ENCODE measurements at regions not wholly inside any gene's neighbourhood (a gene's known extent, or its start where the extent isn't known, plus 50 kb on each side); places are given as distances from the start of the nearest gene placed in this dataset.
A peak's percentile ranks its signal among the peaks of the same experiment; 100 is the strongest.

GRCh38 chr15:31555022-31555421, 228.4 kb downstream of the KLF13 start:
- no peak overlapping the region for H3K27ac ChIP-seq
- H3K4me1 ChIP-seq = no peaks in the 10 kb centered on the region
- no peaks in the 10 kb centered on the region for H3K36me3 ChIP-seq
- no peak for DNase-seq
- intact Hi-C loops (cut with DNase I) = loop anchor here in 1 of 2 donors (10.0 kb wide), 1 partner anchor 50 kb away; no protein-coding TSS in a partner anchor
- no peak for TF ChIP-seq POLR2A (IDR thresholded peaks at IDR 0.05)
- TF ChIP-seq, protein P1, sequence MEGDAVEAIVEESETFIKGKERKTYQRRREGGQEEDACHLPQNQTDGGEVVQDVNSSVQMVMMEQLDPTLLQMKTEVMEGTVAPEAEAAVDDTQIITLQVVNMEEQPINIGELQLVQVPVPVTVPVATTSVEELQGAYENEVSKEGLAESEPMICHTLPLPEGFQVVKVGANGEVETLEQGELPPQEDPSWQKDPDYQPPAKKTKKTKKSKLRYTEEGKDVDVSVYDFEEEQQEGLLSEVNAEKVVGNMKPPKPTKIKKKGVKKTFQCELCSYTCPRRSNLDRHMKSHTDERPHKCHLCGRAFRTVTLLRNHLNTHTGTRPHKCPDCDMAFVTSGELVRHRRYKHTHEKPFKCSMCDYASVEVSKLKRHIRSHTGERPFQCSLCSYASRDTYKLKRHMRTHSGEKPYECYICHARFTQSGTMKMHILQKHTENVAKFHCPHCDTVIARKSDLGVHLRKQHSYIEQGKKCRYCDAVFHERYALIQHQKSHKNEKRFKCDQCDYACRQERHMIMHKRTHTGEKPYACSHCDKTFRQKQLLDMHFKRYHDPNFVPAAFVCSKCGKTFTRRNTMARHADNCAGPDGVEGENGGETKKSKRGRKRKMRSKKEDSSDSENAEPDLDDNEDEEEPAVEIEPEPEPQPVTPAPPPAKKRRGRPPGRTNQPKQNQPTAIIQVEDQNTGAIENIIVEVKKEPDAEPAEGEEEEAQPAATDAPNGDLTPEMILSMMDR (IDR thresholded peaks at IDR 0.05) = no peak
- no peaks in the 10 kb centered on the region for H3K9me3 ChIP-seq
- peak in 1 of 4 donors; percentile 29 for ATAC-seq
- H3K4me3 ChIP-seq = no peak overlapping the region
- no CpG with 5 or more reads among the region's 3 CpGs for WGBS (ENCODE audit: insufficient coverage, low coverage, low lambda C conversion rate, missing lambda C conversion rate)
- H3K27me3 ChIP-seq = no peaks in the 10 kb centered on the region

GRCh38 chr15:31556494-31557150, 230.0 kb downstream of the KLF13 start:
- DNase-seq (no peak), ATAC-seq (no peak)
- no peaks in the 10 kb centered on the region for H3K9me3 ChIP-seq
- intact Hi-C loops (cut with DNase I) = loop anchor here in 1 of 2 donors (10.0 kb wide), 1 partner anchor 52 kb away; no protein-coding TSS in a partner anchor
- H3K27ac ChIP-seq = no peak overlapping the region
- H3K4me1 ChIP-seq = no peaks in the 10 kb centered on the region
- no peak overlapping the region for H3K4me3 ChIP-seq
- H3K27me3 ChIP-seq = no peaks in the 10 kb centered on the region
- H3K36me3 ChIP-seq = no peaks in the 10 kb centered on the region
- TF ChIP-seq, protein P1 (IDR thresholded peaks at IDR 0.05) = no peak
- 87% methylated on average over 8 of the region's 9 CpGs for WGBS (ENCODE audit: insufficient coverage, low coverage, low lambda C conversion rate, missing lambda C conversion rate)

DNA sequence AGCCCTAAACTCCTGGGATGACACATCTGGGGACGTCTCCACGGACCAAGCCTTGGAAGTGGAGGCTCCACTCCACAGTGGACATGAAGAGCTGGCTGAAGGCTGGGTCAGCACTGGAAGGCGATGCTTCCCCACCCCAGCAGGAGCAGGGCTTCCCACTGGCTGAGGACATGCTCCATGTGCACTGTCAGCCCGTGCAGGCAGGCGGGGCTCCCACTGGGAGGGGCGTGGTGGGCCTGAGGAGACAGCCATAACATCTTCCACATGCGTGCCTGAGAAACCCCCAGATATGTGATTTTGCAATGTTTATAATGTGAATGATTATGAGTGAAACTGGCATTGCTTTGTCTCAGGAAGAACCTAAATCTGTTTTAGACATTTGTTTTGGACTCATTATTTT, 231.3 kb downstream of the KLF13 start:
- DNase-seq (no peak), ATAC-seq (no peak)
- Histone ChIP-seq H3K9me3 (no peaks in the 10 kb centered on the region), H3K27ac (no peak overlapping the region), H3K4me3 (no peak overlapping the region), H3K36me3 (no peaks in the 10 kb centered on the region), H3K4me1 (no peaks in the 10 kb centered on the region), H3K27me3 (no peaks in the 10 kb centered on the region)
- TF ChIP-seq POLR2A (IDR thresholded peaks at IDR 0.05) = no peak
- TF ChIP-seq, protein P1 (IDR thresholded peaks at IDR 0.05) = no peak
- intact Hi-C loops (cut with DNase I) = loop anchor here in 1 of 2 donors (10.0 kb wide), 1 partner anchor 53 kb away; no protein-coding TSS in a partner anchor
- WGBS (ENCODE audit: insufficient coverage, low coverage, low lambda C conversion rate, missing lambda C conversion rate) = 77% methylated on average over 3 of the region's 7 CpGs

- TF ChIP-seq POLR2A (IDR thresholded peaks at IDR 0.05) = no peak
- TF ChIP-seq, protein P1 (IDR thresholded peaks at IDR 0.05) = no peak
- 93% methylated on average over 4 of the region's 12 CpGs for WGBS (ENCODE audit: insufficient coverage, low coverage, low lambda C conversion rate, missing lambda C conversion rate)
- Histone ChIP-seq H3K4me1 (no peaks in the 10 kb centered on the region), H3K36me3 (no peaks in the 10 kb centered on the region), H3K27ac (no peak overlapping the region), H3K27me3 (no peaks in the 10 kb centered on the region), H3K4me3 (no peak overlapping the region), H3K9me3 (no peaks in the 10 kb centered on the region)
- DNase-seq (no peak), ATAC-seq (no peak)
- intact Hi-C loops (cut with DNase I) = loop anchor here in 1 of 2 donors (10.0 kb wide), 1 partner anchor 54 kb away; no protein-coding TSS in a partner anchor
These were observed 232.2 kb downstream of the KLF13 start for GRCh38 chr15:31558840-31559239.

Measured in right lobe of liver (tissue), 6 donors.